Heart right ventricle (tissue), 16 donors: ENCODE measurements at regions not wholly inside any gene's neighbourhood (a gene's known extent, or its start where the extent isn't known, plus 50 kb on each side); places are given as distances from the start of the nearest gene placed in this dataset.

Source experiments
- ATAC-seq, 8 donors: fragments of 200-7000 bp; cut with Tn5 transposase; one replicate each; pipeline ENCODE4 v1.9.1; 2020; ENCODE audit warnings: mild to moderate bottlenecking in 8 of 8, moderate library complexity in 8 of 8, moderate number of reproducible peaks in 1 of 8
- DNase-seq, 2 donors: peaks; one replicate each; pipeline ENCODE4 v3.0.0-alpha.2; 2020
- H3K27ac ChIP-seq, 10 donors: fragments of 200-600 bp; sonication (generic) in 2 of 10; one replicate each; pipeline versions ENCODE4 v1.5.0 to v1.8.0; 2020 to 2022; ENCODE audit warnings: mild to moderate bottlenecking in 3 of 10
- H3K27me3 ChIP-seq, 7 donors: fragments of 200-600 bp; one replicate each; pipeline ENCODE4 v1.8.0; 2021 to 2022; ENCODE audit warnings: mild to moderate bottlenecking in 2 of 7
- H3K36me3 ChIP-seq, 9 donors: fragments of 200-600 bp; sonication (generic) in 1 of 9; one replicate each; pipeline versions ENCODE4 v1.5.0 to v1.8.0; 2020 to 2022; ENCODE audit warnings: mild to moderate bottlenecking in 2 of 9
- H3K4me1 ChIP-seq, 9 donors: fragments of 200-600 bp; sonication (generic) in 1 of 9; one replicate each; pipeline versions ENCODE4 v1.5.0 to v1.8.0; 2020 to 2022; ENCODE audit warnings: mild to moderate bottlenecking in 4 of 9
- H3K4me3 ChIP-seq, 10 donors: fragments of 200-600 bp; sonication (generic) in 2 of 10; one replicate each; pipeline versions ENCODE4 v1.5.0 to v1.8.0; 2020 to 2022; ENCODE audit warnings: mild to moderate bottlenecking in 7 of 10, moderate library complexity in 2 of 10
- H3K9me3 ChIP-seq, 11 donors: fragments of 200-600 bp in 10 of 11; sonication (generic) in 2 of 11; one replicate each; pipeline versions ENCODE4 v1.5.0 to v1.8.0; 2013 to 2022; ENCODE audit warnings: mild to moderate bottlenecking in 2 of 11, control low read depth in 1 of 11, moderate library complexity in 1 of 11
- WGBS, 2 donors: extraction: QIAGEN DNeasy Blood & Tissue Kit; methylation state at CpG; one replicate each; pipeline ENCODE4 v1.1.7; 2013; ENCODE audit warnings: inconsistent platforms in 1 of 2; 5-methylcytosine and 5-hydroxymethylcytosine counted together
- intact Hi-C, 10 donors: fragments of 100-400 bp; cut with DNase I; formaldehyde crosslinking; loops; one replicate each; pipeline versions ENCODE4 v1.11.1 to v1.14.2; 2022
- TF ChIP-seq, protein P1 (sequence below), 9 donors: fragments of 200-600 bp; sonication (generic) in 2 of 9; IDR thresholded peaks; one replicate each; pipeline versions ENCODE4 v1.5.0 to v1.8.0; 2021 to 2022; ENCODE audit warnings: antibody characterized with exemption in 9 of 9, mild to moderate bottlenecking in 5 of 9, moderate library complexity in 1 of 9
- donor health status: Arrhythmogenic right ventricular cardiomyopathy.
- donor health status: ischemic (EF 13 %, LVEDD 7.1; RV severe dilation, severe dysfunction).
- donor health status: healthy with polysubstance abuse.
- donor health status: DM: no; HTN: yes; CAD: no.
- donor health status: DM: no; HTN: no; CAD: no.
- donor health status: ischemic (EF 25% LVEDD 6.9; RV normal size, moderate dysfunction).
- donor health status: ischemic (EF 25% LVEDD 5.7; RV mildly dilated, moderate dysfunction).
- donor health status: healthy.
- donor health status: DM: yes; HTN: yes; CAD: no.
- donor health status: Ischemic cardiomyopathy.
- donor health status: ischemic (EF 35%, LVEDD 5.7; RV mildly dilated, moderate dysfunction).
- donor health status: nonischemic (EF 11% LVEDD 7.7; RV severe dilation, severe dysfunction).
- donor health status: DM: yes; HTN: yes; CAD: no.
- donor health status: PGD.
- donor health status: ischemic (EF 29% LVEDD 5.4; RV normal size, mild dysfunction).
- donor health status: nonischemic (EF 23%, LVEDD 6.1; RV moderate dilation, normal function).

DNA sequence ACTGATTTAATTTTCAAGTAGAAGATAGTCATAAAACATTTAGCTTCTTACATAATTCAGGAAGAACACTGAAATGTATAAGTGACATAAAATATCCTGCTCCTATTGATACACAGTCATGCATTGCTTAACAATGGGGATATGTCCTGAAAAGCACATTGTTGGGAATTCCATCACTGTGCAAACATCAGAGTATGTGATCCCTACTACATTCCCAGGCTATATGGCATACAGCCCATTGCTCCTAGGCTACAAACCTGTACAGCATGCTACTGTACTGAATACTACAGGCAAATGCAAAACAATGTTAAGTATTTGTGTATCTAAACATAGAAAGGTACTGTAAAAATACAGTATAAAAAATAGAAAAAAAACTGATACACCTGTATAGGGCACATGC, 723.9 kb upstream of the ARGLU1 start:
- Histone ChIP-seq H3K27me3 (no peaks in the 10 kb centered on the region), H3K4me3 (no peak overlapping the region), H3K9me3 (peaks cover 0 to 10% (median 0%) of the 10 kb centered on the region in 11 donors), H3K27ac (no peak overlapping the region), H3K36me3 (no peaks in the 10 kb centered on the region), H3K4me1 (no peaks in the 10 kb centered on the region)
- TF ChIP-seq, protein P1, sequence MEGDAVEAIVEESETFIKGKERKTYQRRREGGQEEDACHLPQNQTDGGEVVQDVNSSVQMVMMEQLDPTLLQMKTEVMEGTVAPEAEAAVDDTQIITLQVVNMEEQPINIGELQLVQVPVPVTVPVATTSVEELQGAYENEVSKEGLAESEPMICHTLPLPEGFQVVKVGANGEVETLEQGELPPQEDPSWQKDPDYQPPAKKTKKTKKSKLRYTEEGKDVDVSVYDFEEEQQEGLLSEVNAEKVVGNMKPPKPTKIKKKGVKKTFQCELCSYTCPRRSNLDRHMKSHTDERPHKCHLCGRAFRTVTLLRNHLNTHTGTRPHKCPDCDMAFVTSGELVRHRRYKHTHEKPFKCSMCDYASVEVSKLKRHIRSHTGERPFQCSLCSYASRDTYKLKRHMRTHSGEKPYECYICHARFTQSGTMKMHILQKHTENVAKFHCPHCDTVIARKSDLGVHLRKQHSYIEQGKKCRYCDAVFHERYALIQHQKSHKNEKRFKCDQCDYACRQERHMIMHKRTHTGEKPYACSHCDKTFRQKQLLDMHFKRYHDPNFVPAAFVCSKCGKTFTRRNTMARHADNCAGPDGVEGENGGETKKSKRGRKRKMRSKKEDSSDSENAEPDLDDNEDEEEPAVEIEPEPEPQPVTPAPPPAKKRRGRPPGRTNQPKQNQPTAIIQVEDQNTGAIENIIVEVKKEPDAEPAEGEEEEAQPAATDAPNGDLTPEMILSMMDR (IDR thresholded peaks at IDR 0.05) = no peak
- intact Hi-C loops = no loop called here
- DNase-seq (no peak), ATAC-seq (no peak)

DNA sequence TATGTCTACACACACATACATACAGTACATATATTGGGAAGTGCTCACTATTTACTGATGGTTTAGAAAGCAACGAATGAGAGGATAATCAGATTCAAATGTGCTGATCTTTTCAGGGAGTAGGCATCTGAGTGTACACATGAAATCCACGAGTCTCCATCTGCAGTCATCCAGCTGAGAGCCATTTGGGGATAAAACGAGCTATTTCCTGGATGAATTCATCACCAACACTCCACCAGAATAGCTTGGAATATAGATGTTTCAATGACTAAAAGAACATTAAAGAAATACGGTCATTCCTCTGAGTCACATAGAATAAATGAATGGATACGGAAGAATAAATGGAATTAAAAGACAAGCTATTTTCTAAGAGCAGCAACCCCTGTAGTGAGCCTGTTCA, 721.6 kb upstream of the ARGLU1 start:
- no peak for DNase-seq
- intact Hi-C loops = no loop called here
- TF ChIP-seq, protein P1 (IDR thresholded peaks at IDR 0.05) = no peak
- ATAC-seq = no peak
- Histone ChIP-seq H3K27me3 (no peaks in the 10 kb centered on the region), H3K36me3 (no peaks in the 10 kb centered on the region), H3K27ac (no peak overlapping the region), H3K4me3 (no peak overlapping the region), H3K4me1 (no peaks in the 10 kb centered on the region), H3K9me3 (peaks cover 0 to 10% (median 0%) of the 10 kb centered on the region in 11 donors)
- WGBS, 2 donors = 80 to 81% methylated on average over 5 of the region's 5 CpGs

DNA sequence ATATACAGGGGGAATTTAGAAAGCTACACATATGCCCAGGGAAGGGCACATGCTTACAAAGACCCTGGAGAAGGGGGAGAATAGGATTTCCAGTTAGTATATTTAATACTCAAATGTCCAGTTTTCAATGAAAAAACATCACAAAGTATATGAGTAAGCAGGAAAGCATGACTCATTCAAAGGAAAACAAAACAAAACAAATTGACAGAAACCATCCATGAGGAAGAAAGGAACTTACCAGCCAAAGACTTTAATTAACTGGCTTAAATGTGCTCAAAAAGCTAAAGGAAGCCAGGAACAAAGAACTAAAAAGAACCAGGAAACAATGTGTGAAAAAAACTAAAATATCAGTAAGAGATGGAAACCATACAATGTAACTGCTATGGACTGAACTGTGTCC, 716.2 kb upstream of the ARGLU1 start:
- no peaks in the 10 kb centered on the region for H3K36me3 ChIP-seq
- intact Hi-C loops = loop anchor here in 1 of 10 donors (5.0 kb wide), 1 partner anchor 1907 kb away; no protein-coding TSS in a partner anchor
- TF ChIP-seq, protein P1 (IDR thresholded peaks at IDR 0.05) = no peak
- H3K27me3 ChIP-seq = no peaks in the 10 kb centered on the region
- H3K4me3 ChIP-seq = no peak overlapping the region
- no peak overlapping the region for H3K27ac ChIP-seq
- DNase-seq = no peak
- peaks cover 0 to 6% (median 0%) of the 10 kb centered on the region in 11 donors for H3K9me3 ChIP-seq
- no peaks in the 10 kb centered on the region for H3K4me1 ChIP-seq
- no peak for ATAC-seq

DNA sequence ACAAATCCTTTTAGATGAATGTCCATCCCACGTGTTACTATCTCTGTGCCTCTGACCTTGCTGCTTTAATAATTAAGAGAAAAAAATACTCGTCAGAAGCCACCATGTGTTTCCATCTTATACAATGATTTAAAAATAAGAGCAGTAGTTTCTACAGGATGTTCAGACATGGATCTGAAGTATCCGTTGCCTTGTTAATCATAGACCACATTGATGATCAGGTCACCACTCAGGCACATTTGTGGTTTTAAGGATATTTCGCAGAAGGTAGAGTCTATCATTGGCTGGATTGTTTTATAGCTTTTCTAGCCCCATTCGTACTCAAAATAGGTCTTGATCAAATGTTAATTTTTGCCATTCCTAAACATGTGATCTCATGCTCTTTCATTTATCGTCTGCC, 710.0 kb upstream of the ARGLU1 start:
- H3K27me3 ChIP-seq = no peaks in the 10 kb centered on the region
- H3K27ac ChIP-seq = no peak overlapping the region
- ATAC-seq (no peak), DNase-seq (no peak)
- TF ChIP-seq, protein P1 (IDR thresholded peaks at IDR 0.05) = no peak
- no peaks in the 10 kb centered on the region for H3K4me1 ChIP-seq
- H3K4me3 ChIP-seq = no peak overlapping the region
- intact Hi-C loops = no loop called here
- WGBS, 2 donors = 82 to 83% methylated on average over 6 of the region's 6 CpGs
- no peaks in the 10 kb centered on the region for H3K36me3 ChIP-seq
- H3K9me3 ChIP-seq = no peaks in the 10 kb centered on the region

DNA sequence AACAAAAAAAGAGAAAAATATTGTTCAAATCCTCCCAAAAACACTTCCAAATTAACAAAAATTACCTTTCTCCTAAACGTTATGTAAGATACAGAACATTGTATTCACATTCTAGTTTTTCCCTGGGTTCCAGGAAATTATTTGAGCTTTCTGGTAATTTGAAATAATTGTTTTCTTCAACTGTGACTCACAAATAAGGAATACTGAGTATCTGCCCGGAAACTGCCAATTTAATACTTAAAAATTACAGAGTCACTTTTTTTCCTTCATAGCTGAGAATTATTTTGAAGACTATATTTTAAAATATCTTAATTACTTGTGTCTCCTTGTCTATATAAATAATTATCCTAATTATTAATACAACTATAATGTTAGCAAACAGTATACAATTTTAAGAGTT, 709.0 kb upstream of the ARGLU1 start:
- no peaks in the 10 kb centered on the region for H3K4me1 ChIP-seq
- no peaks in the 10 kb centered on the region for H3K9me3 ChIP-seq
- 83% methylated on average over 2 of the region's 2 CpGs for WGBS, 2 donors
- ATAC-seq (no peak), DNase-seq (no peak)
- H3K4me3 ChIP-seq = no peak overlapping the region
- H3K27me3 ChIP-seq = no peaks in the 10 kb centered on the region
- intact Hi-C loops = no loop called here
- H3K27ac ChIP-seq = no peak overlapping the region
- TF ChIP-seq, protein P1 (IDR thresholded peaks at IDR 0.05) = no peak
- no peaks in the 10 kb centered on the region for H3K36me3 ChIP-seq
